HG02763 (cell line): ENCODE measurements at regions not wholly inside any gene's neighbourhood (a gene's known extent, or its start where the extent isn't known, plus 50 kb on each side); places are given as distances from the start of the nearest gene placed in this dataset.

Experiments
- ATAC-seq: cut with Tn5 transposase; IDR thresholded peaks from one replicate; pipeline ENCODE4 v1.9.1; 2021; ENCODE audit warnings: mild to moderate bottlenecking, moderate library complexity; ENCODE audit not compliant: unreplicated experiment

DNA sequence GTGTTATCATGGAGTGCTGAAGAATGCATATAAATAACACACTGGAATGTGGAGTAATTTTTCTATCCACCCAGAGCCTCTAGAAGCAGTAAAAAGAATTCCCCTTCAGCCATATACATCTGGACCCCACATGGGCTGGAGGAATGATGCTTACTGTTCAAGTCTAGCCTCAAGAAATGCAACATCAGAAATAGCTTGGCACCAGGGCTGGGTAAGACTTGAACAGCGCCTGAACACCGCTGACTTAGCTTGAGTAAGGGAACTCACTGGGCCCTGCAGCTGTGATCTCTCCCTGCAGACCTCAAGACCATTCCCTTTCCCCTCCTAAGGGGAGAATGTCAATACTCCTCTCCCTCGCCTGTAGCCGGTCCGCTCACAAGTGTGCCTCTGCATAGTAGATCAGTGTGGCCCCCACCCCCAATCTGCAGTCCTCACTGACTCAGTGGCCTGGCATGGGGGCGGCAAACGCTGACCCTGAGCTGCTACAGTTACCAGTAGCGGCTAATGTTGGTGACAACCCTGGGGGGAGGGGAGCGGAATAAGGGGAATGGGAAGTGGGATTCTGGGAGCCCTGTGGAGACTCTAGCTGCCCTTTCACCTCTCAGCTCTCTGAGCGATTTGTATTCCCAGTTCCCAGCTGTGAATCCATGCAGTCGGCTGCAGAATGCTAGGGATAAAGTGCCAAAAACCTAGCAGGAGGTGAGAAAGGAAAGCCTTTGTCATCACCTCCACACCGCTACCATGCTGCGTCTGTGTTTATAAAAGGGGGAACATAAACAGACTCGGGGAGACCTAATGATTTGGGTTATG lies 483.9 kb downstream of the DISC1 start:
- ATAC-seq, result no peak

DNA sequence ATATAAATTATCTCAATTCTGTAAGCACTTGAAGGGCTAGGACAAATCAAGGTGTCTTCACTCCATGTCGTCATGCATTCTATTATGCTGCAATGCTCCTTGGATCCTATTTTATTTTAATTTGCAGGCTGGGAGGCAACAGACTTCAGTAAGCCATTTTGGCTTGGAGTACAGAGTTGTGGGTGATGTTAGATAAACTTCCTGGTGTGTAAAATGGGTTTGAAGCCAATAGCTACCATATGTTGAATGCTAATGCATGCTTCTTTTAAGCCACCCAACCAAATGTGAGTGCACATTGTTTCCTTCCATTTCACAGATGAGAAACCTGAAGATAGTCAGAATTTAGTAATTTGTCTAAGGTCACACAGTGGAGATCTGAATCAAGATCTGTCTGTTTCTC lies 482.8 kb downstream of the DISC1 start:
- ATAC-seq, result no peak

DNA sequence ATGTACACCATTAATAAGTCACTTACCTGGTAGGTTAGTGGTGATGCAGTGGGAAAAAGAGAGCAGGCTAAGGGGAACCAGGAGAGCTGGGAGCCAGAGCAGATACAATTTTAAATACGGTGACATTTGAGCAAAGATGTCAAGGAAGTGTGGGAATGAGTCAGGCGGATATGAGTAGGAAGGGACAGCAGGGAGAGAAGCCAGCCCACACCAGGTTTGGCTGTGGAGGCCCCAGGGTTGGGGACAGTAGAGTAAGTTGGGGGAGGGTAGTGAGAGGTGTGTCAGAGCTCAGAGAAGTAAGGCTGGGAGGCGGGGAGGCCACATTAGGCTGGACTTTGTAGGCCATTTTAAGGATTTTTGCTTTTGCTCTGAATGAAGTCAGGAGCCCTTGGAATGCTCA lies 482.0 kb downstream of the DISC1 start:
- ATAC-seq, result no peak

DNA sequence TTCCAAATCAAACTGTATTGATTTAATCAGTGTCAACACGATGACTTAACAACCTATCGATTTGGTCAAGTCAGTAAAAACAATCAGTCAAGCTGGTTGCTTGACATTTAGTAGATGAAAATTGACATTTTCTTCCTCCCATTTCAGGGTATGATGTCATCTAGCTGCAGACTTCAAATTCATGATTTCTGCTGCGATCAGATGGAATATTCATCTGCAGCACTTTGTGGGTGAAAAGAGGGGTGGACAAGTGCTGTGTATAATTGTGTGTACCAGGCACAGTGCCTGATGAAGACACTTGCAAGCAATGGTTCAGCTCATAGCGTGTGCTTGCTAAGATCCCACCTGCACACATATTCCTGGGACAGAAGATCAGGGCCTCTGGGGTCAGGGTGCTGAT lies 479.8 kb downstream of the DISC1 start:
- no peak for ATAC-seq

DNA sequence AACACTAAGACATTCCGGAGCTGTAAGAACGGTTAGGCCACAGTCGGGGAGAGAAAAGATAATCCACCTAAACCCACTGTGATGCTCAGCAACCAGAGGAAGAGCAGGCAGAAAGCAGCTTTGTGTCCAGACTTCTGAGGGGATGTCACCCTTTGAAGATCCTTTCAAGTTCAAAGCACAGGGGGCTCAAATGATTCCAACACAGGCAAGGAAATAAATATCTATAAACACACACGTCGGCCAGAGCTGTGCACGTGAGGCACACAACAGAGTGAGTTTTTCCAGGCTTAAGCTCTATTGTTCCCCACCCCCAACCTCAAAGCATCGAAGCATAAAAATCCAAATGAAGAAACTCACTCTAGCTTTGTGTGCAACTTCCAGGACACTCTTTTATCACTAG lies 479.0 kb downstream of the DISC1 start:
- ATAC-seq, result no peak

DNA sequence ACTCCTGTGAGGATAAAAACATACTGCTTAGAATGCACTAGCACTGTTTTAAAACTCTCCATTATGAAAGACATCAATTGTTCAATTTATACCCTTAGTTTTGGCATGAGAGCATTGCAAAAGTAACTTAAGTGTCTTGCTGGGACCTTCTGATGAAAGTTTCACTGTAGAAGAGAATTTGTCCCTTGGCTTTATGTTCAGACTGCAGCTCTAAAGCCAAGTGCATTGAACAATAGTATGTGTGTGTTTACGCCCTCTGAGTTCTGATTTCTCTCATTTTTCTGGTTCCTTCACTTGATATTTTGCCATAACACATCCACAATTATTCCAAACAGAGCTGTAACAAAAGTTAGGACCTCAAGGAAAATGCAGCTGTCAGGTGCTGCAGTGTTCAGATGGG lies 474.6 kb downstream of the DISC1 start:
- ATAC-seq, result no peak

DNA sequence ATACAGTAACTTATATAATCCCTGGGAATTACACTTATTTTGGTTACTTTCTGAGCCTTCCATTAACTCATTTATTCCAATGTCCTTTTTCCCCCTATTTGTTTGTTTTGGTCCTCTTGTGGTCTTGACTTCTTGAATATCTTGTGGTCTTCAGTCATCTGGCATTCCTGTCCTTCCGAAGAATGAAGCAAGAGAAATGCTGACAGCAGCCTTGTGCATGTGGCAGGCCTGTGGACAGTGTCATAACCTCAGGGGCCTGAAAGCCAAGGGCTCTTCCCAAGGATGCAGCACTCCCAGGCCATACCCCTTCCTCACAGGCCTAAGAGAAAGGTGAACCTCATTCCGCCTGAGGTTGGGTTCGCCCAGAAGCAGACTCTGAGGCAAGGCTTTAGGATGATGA lies 470.2 kb downstream of the DISC1 start:
- ATAC-seq, result no peak
